Keratinocyte (primary cell): ENCODE measurements at regions not wholly inside any gene's neighbourhood (a gene's known extent, or its start where the extent isn't known, plus 50 kb on each side); places are given as distances from the start of the nearest gene placed in this dataset.

Experiments used
- DNase-seq: peaks from one replicate; pipeline ENCODE4 v3.0.0-alpha.2; 2011; ENCODE audit warnings: low read depth, missing footprints, low spot score
- FAIRE-seq: peaks from 2 replicates; lab custom pipeline; 2011; peaks lifted over from hg19 to GRCh38; lab: Jason Lieb, UNC
- H2AFZ ChIP-seq: 2 replicates; pipeline ENCODE4 v1.6.0; 2012; ENCODE audit warnings: low read length, control low read depth, inconsistent platforms; ENCODE audit not compliant: control insufficient read depth
- H3K27ac ChIP-seq: 2 replicates; pipeline ENCODE4 v1.5.1; 2011; ENCODE audit warnings: low read length; ENCODE audit not compliant: control insufficient read depth, insufficient read depth
- H3K27me3 ChIP-seq: 3 replicates; pipeline ENCODE4 v1.6.0; 2011; ENCODE audit warnings: low read length; ENCODE audit not compliant: control insufficient read depth, insufficient read depth; ENCODE audit errors: extremely low read depth
- H3K36me3 ChIP-seq, 2 experiments: 2 replicates in 1 of 2; 3 replicates in 1 of 2; pipeline ENCODE4 v1.5.1; 2011; ENCODE audit warnings: low read length in 2 of 2, mild to moderate bottlenecking in 1 of 2; ENCODE audit not compliant: control insufficient read depth in 2 of 2, insufficient read depth in 2 of 2; ENCODE audit errors: extremely low read depth in 1 of 2
- H3K4me1 ChIP-seq: 3 replicates; pipeline ENCODE4 v1.5.1; 2011; ENCODE audit warnings: low read length; ENCODE audit not compliant: control insufficient read depth, insufficient read depth; ENCODE audit errors: extremely low read depth
- H3K4me2 ChIP-seq: 3 replicates; pipeline ENCODE4 v1.6.0; 2011; ENCODE audit warnings: low read depth, low read length; ENCODE audit not compliant: control insufficient read depth, insufficient read depth; ENCODE audit errors: extremely low read depth
- H3K4me3 ChIP-seq, 3 experiments: fragments of 200-600 bp in 1 of 3; sonication (generic) in 1 of 3; 2 replicates in 2 of 3; 3 replicates in 1 of 3; pipeline ENCODE4 v1.5.1; 2011 to 2016; ENCODE audit warnings: low read length in 3 of 3, mild to moderate bottlenecking in 3 of 3, control low read depth in 2 of 3, inconsistent platforms in 1 of 3, low read depth in 1 of 3, mixed read lengths in 1 of 3, mixed run types in 1 of 3, moderate library complexity in 1 of 3; ENCODE audit not compliant: control insufficient read depth in 2 of 3, insufficient read depth in 2 of 3; ENCODE audit errors: extremely low read depth in 1 of 3
- H3K79me2 ChIP-seq: 2 replicates; pipeline ENCODE4 v1.6.0; 2012; ENCODE audit warnings: low read length; ENCODE audit not compliant: control insufficient read depth, insufficient read depth
- H3K9ac ChIP-seq: 3 replicates; pipeline ENCODE4 v1.6.0; 2011; ENCODE audit warnings: low read length; ENCODE audit not compliant: control insufficient read depth, insufficient read depth; ENCODE audit errors: extremely low read depth
- H3K9me1 ChIP-seq: 3 replicates; pipeline ENCODE4 v1.6.0; 2011; ENCODE audit warnings: low read length; ENCODE audit not compliant: control insufficient read depth, insufficient read depth; ENCODE audit errors: extremely low read depth
- H3K9me3 ChIP-seq: 2 replicates; pipeline ENCODE4 v1.5.1; 2012; ENCODE audit warnings: low read depth, low read length; ENCODE audit not compliant: control insufficient read depth
- H4K20me1 ChIP-seq: 3 replicates; pipeline ENCODE4 v1.6.0; 2011; ENCODE audit warnings: low read length; ENCODE audit not compliant: control insufficient read depth, insufficient read depth; ENCODE audit errors: extremely low read depth
- CTCF ChIP-seq, 3 experiments: IDR thresholded peaks in 1 of 3; conservative IDR thresholded peaks in 1 of 3; optimal IDR thresholded peaks in 1 of 3; 2 replicates in 2 of 3; 3 replicates in 1 of 3; pipeline versions ENCODE3 to v1.5.1; 2011; ENCODE audit warnings: low read length in 3 of 3, mild to moderate bottlenecking in 3 of 3, moderate library complexity in 2 of 3, control low read depth in 1 of 3, inconsistent platforms in 1 of 3; ENCODE audit not compliant: insufficient read depth in 2 of 3; ENCODE audit errors: extremely low read depth in 1 of 3
- EZH2 ChIP-seq: IDR thresholded peaks from one replicate; pipeline ENCODE4 v1.6.1; 2012; ENCODE audit warnings: inconsistent platforms, mild to moderate bottlenecking, low read length, moderate library complexity
- dilution Hi-C: fragments of 300-500 bp; cut with MboI; formaldehyde crosslinking; loops from one replicate; pipeline ENCODE4 v1.7.0; 2020; ENCODE audit warnings: low sequenced_read_pairs; ENCODE audit not compliant: extremely low pct_ligation_motif_present

DNA sequence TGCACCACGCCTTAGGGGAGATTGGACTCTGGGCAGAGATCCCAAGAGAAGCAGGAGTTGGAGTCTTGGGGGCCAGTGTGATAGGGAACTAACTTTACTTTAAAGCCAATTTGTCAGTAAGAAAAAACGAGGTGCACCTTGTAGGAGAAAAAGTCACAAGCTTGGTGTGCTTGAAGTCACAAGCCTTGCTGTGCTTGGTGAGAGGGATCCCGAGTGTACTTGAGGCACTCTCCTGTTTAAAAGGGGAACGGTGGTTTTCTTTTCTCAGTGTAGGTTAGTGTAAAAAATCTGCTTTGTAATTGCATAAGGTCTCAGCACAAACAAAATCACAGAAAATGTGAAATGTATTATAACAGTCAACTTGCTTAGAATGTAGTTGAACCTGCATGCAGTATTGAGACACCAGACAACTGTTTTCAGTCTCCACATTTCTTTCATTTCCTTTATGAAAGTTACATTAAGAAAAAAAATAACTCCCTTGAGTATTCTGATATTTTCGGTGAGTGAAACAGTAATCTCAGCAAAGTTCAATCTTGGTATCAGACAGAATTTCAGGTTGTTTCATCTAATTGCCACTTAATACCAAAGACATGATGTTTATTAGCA, 111.1 kb upstream of the DUSP22 start:
- TF ChIP-seq CTCF (optimal IDR thresholded peaks at IDR 0.05 in 1 of 3, IDR thresholded peaks at IDR 0.05 in 1 of 3, conservative IDR thresholded peaks at IDR 0.05 in 1 of 3; ENCODE audit: extremely low read depth in 1 of 3, insufficient read depth in 2 of 3, low read length in 3 of 3) (no peak), EZH2 (no peak)
- H4K20me1 ChIP-seq, result no peaks in the 10 kb centered on the region
- dilution Hi-C loops, result no loop called here
- H3K27me3 ChIP-seq, result no peaks in the 10 kb centered on the region
- no peak overlapping the region for H3K27ac ChIP-seq
- no peaks in the 10 kb centered on the region for H3K4me1 ChIP-seq
- H3K79me2 ChIP-seq, result no peaks in the 10 kb centered on the region
- no peak for DNase-seq
- no peaks in the 10 kb centered on the region for H3K36me3 ChIP-seq
- H3K9me3 ChIP-seq, result no peaks in the 10 kb centered on the region
- H3K9ac ChIP-seq, result no peak overlapping the region
- no peak overlapping the region for H3K4me3 ChIP-seq
- H2AFZ ChIP-seq, result no peak overlapping the region
- H3K9me1 ChIP-seq, result no peaks in the 10 kb centered on the region
- FAIRE-seq, result no peak
- H3K4me2 ChIP-seq, result no peak overlapping the region

DNA sequence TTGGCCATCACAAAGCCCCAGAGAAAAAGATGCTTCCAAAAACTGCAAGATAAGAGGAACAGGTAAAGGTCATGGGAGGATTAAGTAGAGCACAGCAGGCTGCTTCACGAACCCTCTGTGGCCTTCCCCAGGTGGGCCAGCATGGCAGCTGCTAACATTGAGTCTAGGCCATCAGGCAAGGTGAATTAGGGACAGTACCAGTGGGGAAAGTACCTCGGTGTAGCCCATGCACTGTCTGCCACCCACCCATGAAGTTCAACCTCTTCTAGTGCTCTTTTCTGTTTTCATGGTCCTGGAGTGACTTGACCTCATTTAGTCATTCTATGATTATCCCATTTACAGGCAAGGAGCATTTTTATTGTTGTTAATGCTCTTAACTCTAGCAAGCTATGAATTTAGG, 108.6 kb upstream of the DUSP22 start:
- H3K27me3 ChIP-seq, result no peaks in the 10 kb centered on the region
- no peak overlapping the region for H3K9ac ChIP-seq
- TF ChIP-seq EZH2 (no peak), CTCF (optimal IDR thresholded peaks at IDR 0.05 in 1 of 3, IDR thresholded peaks at IDR 0.05 in 1 of 3, conservative IDR thresholded peaks at IDR 0.05 in 1 of 3; ENCODE audit: extremely low read depth in 1 of 3, insufficient read depth in 2 of 3, low read length in 3 of 3) (no peak)
- FAIRE-seq, result no peak
- no peaks in the 10 kb centered on the region for H3K9me1 ChIP-seq
- dilution Hi-C loops, result no loop called here
- no peak overlapping the region for H2AFZ ChIP-seq
- no peaks in the 10 kb centered on the region for H3K9me3 ChIP-seq
- no peak overlapping the region for H3K27ac ChIP-seq
- H4K20me1 ChIP-seq, result no peaks in the 10 kb centered on the region
- no peaks in the 10 kb centered on the region for H3K36me3 ChIP-seq
- no peaks in the 10 kb centered on the region for H3K4me1 ChIP-seq
- no peak overlapping the region for H3K4me3 ChIP-seq
- no peaks in the 10 kb centered on the region for H3K79me2 ChIP-seq
- DNase-seq, result no peak
- no peak overlapping the region for H3K4me2 ChIP-seq
